ENCODE measurements at regions not wholly inside any gene's neighbourhood (a gene's known extent, or its start where the extent isn't known, plus 50 kb on each side); places are given as distances from the start of the nearest gene placed in this dataset.

DNA sequence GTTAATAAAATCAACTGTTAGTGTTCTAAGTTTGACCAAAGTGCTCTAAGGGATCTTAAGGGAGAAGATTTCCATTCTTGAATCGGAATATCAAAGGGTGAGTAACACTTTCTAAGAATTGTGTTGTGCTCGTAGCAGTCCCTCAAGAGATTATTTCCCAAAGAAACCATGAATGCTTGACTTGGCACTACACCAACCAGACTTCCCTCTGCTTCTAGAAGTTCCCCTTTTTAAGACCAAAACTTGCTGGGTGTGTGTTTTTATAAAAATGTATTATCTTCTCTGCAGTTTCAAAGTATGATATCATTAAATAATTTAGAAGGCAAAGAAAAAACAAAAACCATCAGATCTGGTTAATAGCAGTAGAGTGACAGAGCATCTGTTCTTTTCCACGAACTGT lies 522.0 kb upstream of the FAM98A start:
- Histone ChIP-seq H3K9me3 (no peaks in the 10 kb centered on the region), H3K27me3 (no peaks in the 10 kb centered on the region), H3K4me1 (no peaks in the 10 kb centered on the region), H3K36me3 (no peaks in the 10 kb centered on the region), H3K27ac (no peak overlapping the region), H3K4me3 (no peak overlapping the region)
- DNase-seq (no peak), ATAC-seq (no peak), FAIRE-seq (no peak)
- TF ChIP-seq, protein P1, sequence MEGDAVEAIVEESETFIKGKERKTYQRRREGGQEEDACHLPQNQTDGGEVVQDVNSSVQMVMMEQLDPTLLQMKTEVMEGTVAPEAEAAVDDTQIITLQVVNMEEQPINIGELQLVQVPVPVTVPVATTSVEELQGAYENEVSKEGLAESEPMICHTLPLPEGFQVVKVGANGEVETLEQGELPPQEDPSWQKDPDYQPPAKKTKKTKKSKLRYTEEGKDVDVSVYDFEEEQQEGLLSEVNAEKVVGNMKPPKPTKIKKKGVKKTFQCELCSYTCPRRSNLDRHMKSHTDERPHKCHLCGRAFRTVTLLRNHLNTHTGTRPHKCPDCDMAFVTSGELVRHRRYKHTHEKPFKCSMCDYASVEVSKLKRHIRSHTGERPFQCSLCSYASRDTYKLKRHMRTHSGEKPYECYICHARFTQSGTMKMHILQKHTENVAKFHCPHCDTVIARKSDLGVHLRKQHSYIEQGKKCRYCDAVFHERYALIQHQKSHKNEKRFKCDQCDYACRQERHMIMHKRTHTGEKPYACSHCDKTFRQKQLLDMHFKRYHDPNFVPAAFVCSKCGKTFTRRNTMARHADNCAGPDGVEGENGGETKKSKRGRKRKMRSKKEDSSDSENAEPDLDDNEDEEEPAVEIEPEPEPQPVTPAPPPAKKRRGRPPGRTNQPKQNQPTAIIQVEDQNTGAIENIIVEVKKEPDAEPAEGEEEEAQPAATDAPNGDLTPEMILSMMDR (IDR thresholded peaks at IDR 0.05) = no peak
- intact Hi-C loops (cut with DNase I) = no loop called here
- 65 to 71% methylated on average over 3 of the region's 3 CpGs for WGBS, 2 donors

DNA sequence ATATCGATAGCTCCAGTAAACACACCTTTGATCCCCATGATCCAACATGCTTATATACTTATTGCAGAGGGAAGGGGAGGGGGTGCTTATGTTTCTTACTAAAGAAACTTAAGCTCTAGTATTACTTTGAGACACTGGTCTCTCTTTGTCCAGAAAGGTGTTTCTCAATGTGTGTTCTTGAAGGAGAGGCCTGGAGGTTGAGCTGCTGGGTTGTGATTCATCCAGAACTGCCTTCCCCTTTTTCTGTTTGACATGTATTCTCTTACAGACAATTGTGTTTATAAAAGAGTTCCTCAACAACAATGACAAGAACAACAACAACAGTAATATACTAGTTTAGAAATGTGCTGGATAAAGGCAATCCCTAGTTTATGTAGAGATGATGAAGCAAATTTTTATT lies 516.0 kb upstream of the FAM98A start:
- DNase-seq (no peak), ATAC-seq (no peak), FAIRE-seq (no peak)
- Histone ChIP-seq H3K27ac (no peak overlapping the region), H3K4me1 (no peaks in the 10 kb centered on the region), H3K27me3 (no peaks in the 10 kb centered on the region), H3K9me3 (no peaks in the 10 kb centered on the region), H3K4me3 (no peak overlapping the region), H3K36me3 (no peaks in the 10 kb centered on the region)
- intact Hi-C loops (cut with DNase I) = no loop called here
- 26 to 37% methylated on average over 1 of the region's 1 CpG for WGBS, 2 donors
- TF ChIP-seq, protein P1 (IDR thresholded peaks at IDR 0.05) = no peak

- no peaks in the 10 kb centered on the region for H3K9me3 ChIP-seq
- FAIRE-seq = no peak
- no peak for DNase-seq
- WGBS, 2 donors = 71 to 80% methylated on average over 1 of the region's 1 CpG
- no peak overlapping the region for H3K4me3 ChIP-seq
- H3K36me3 ChIP-seq = no peaks in the 10 kb centered on the region
- intact Hi-C loops (cut with DNase I) = no loop called here
- no peak for ATAC-seq
- H3K27ac ChIP-seq = no peak overlapping the region
- H3K27me3 ChIP-seq = no peaks in the 10 kb centered on the region
- TF ChIP-seq, protein P1 (IDR thresholded peaks at IDR 0.05) = no peak
- H3K4me1 ChIP-seq = no peaks in the 10 kb centered on the region
These were observed 513.1 kb upstream of the FAM98A start for GRCh38 chr2:34112161-34112560.

GRCh38 chr2:34110392-34110791 lies 511.3 kb upstream of the FAM98A start:
- Histone ChIP-seq H3K27ac (no peak overlapping the region), H3K9me3 (no peaks in the 10 kb centered on the region), H3K36me3 (no peaks in the 10 kb centered on the region), H3K27me3 (no peaks in the 10 kb centered on the region), H3K4me1 (no peaks in the 10 kb centered on the region), H3K4me3 (no peak overlapping the region)
- intact Hi-C loops (cut with DNase I) = no loop called here
- DNase-seq (no peak), FAIRE-seq (no peak), ATAC-seq (no peak)
- 62 to 77% methylated on average over 1 of the region's 1 CpG for WGBS, 2 donors
- TF ChIP-seq, protein P1 (IDR thresholded peaks at IDR 0.05) = no peak

DNA sequence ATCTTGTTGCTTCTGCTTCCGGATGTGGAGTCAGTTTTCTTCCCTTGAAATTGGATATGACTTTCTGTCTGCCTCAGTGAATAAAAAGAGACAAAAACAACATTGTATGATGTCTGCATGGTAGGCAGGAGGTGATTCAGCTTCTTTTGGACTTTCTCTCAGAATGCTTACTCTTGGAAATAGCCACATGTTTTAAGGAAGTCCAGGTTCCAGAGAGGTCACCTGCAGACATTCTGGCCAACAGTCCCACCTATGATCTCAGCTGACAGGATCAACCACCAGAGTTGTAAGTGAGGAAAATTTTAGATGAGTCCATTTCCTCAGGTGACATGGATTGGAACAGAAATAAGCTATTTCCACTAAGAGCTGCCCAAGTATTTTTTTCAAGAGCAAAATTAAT lies 508.7 kb upstream of the FAM98A start:
- no peaks in the 10 kb centered on the region for H3K9me3 ChIP-seq
- TF ChIP-seq, protein P1 (IDR thresholded peaks at IDR 0.05) = no peak
- no peaks in the 10 kb centered on the region for H3K36me3 ChIP-seq
- H3K4me3 ChIP-seq = no peak overlapping the region
- no peak overlapping the region for H3K27ac ChIP-seq
- WGBS, 2 donors = 85 to 91% methylated on average over 1 of the region's 1 CpG
- FAIRE-seq (no peak), DNase-seq (no peak), ATAC-seq (no peak)
- no peaks in the 10 kb centered on the region for H3K4me1 ChIP-seq
- intact Hi-C loops (cut with DNase I) = no loop called here
- H3K27me3 ChIP-seq = no peaks in the 10 kb centered on the region
